SKM-1 treated with dmso at 0.1 percent for 144 hours (cell line): ENCODE measurements at regions not wholly inside any gene's neighbourhood (a gene's known extent, or its start where the extent isn't known, plus 50 kb on each side); places are given as distances from the start of the nearest gene placed in this dataset.
"Not testable (repeated sequence)": the region's sequence is repeated elsewhere in the genome, so short reads cannot be mapped to it uniquely, and the experiment has no call there.

Experiments
- DNase-seq: peaks from one replicate; lab custom pipeline; 2025; ENCODE audit not compliant: unreplicated experiment; lab: John Stamatoyannopoulos, UW

DNA sequence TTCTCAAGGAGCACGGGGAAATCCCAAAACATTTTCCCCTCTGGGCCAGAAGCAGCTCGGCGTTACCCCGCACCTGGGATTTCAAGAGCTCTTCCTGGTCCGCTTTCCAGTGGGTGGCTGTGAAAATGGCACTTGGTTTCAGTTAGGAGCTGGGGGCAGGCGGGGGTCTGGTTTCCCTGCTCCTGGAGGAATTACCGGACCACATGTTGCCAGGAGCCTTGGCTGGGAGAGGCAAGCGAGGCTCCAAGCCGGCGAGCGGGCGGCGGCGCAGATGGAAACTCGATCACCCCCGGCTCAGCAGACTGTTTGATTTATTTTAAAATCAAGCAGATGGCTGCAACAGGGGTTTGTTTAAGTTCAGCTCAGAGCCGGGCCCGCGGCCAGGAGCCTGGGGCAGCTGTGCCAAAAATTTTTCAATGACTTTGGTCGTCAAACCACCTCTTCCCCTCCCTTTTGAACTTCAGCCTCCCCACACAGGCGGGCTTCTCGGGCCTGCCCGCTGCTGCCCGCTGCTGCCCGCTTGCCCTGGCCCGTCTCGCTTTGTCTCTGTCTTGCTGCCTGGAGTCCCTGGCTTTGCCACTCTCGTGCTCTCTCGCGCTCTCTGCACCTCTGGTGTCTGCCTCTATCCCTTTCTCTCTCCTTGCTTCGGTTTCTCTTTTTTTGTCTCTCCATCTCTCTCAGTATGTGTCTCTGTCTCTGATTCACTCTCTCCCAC lies 108.0 kb upstream of the CIBAR2 start:
- DNase-seq: no peak

GRCh38 chr16:85220964-85221731 lies 108.9 kb upstream of the CIBAR2 start:
- no peak for DNase-seq

DNA sequence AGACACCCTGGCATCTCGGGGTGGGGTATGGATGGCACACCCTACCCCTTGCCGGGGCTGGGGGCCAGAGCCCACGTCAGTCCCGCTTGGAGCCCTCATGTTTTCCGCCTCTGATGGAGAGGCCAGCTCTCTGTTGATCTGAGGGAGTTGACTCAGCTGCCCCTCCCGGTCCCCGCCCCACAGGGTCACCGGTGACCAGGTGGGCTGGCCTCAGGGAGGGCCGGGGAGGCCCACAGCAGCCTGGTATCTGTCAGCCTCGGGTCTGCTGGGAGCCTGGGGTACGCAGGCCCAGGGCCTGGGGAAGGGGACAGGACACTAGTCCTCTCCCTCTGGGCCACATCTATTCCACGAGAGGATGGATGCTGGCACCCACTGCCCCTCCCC lies 109.5 kb upstream of the CIBAR2 start:
- DNase-seq: no peak

- no peak for DNase-seq
Observed at GRCh38 chr16:85222155-85222863, 110.0 kb upstream of the CIBAR2 start.

DNA sequence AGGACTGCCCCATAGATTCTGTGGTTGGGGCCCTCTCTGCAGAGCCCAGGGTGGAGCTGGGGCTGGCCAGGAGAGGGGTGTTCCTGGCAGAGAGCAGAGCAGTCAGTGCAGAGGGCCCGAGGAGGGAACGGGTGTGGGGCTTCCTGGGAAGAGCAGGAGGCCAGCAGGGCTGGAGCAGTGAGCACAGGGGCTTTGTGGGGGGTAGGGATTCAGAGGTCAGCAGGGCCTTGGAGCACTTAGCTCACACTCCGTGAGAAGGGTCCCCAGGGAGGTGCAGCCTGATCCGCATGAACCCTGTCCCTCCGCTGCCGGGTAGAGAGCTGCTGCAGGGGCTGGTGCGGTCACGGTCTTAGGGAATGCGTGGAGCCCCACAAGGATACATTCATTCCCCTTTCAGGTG lies 113.0 kb upstream of the CIBAR2 start:
- no peak for DNase-seq

- no peak for DNase-seq
Observed at GRCh38 chr16:85225721-85226120, 113.4 kb upstream of the CIBAR2 start.

DNA sequence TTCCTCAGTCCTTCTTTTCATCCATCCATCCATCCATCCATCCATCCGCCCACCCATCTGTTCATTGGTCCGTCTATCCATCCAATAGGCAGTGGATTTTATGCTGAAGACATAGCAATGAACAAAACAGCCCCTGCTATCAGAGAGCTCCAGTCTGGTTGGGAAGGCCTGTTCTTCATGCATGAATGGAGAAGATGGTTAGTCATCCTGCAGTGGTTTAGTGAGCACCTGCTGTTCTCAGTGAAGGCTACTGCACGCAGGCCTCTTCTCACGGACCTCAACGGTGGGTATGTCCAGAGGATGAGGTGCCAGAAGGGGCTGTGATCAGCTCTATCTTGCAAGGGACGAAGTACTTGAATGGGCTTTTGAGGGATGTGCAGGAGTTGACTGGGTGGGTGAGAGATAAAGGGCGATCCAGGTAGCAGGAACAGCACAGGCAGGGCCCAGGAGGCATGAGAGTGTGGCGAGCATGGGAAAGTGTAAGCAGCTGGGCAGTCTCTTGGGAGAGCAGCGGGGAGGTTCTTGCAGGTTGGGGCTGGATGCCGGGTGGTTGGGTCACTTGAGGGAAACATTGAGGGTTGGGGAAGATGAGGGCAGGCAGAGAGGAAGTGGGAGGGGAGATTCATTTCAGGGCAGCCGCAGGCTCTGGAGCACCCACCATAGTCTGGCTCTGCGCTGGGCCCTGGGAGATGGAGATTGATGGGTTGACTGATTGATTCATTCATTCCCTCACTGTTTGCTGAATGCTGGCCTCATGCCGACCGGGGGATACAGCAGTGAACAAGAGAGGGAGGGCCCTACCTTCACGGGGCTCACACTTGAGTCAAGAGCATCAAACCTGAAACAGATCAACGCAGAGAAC lies 115.0 kb upstream of the CIBAR2 start:
- peak; percentile 11 for DNase-seq

DNA sequence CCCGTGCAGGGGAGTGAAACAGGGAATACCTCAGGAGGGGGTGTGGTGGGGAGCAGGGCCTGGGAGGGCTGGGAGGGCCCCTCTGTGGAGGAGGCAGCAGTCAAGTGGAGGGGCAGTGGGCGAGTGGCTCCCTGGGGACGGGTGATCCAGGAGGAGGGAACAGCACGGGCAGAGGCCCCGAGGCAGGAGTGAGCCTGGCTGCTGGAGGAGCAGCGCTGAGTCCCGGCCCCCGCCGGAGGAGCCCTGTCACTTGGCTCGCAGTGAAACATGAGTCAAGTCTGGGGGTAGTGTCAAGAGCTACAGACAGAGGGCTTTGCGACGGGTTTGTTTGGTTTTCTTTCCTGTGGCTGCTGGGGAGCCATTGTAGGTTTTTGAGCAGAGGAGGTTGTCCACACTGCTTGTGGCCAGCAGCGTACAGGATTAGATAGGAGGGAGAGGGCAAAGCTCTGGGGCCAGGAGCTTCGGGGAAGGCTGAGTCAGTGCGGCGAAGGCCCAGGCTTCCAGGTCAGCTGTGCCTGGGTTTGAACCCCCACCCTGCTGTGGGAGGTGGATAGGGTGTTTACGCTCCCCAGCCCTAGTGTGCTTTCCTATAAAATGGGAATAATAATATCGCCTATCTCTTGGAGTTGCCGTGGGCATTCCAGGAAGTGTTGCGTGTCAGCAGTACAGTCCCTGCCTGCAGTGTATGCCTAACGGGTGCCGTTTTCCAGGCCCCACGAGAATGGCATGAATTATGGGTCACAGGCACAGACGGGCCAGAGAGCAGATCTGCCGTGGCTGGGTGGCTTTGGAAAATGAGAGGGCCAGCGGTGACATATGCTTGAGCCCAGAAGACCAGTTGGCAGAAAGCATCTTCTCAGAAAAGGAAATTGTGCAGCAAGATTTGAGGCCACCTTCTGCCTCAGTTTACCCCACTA lies 115.9 kb upstream of the CIBAR2 start:
- DNase-seq: no peak

DNA sequence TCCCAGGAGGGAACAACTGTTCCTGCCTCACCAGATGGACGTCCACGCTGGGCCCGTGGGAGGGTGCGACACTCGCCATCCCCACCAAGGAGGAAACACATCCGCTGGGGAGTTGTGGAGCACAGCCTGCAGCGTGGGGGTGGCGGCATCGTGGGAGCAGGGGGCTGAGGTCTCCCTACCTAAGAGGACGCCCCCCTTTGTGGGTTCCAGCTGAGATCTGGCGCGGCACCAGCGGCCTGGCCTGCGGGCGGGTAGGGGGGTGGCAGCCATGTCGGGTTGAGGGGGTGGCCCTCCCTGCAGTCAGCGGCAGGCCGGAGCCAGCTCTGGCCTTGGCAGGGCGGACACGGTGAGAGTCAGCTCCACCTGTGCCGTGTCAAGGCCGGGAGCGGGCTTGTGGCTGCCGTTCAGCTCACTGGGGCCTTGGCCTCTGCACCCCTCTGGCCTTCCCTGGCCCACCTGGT lies 116.7 kb upstream of the CIBAR2 start:
- DNase-seq: no peak

- no peak for DNase-seq
Observed at GRCh38 chr16:85229869-85230462, 117.7 kb upstream of the CIBAR2 start.

- not testable (repeated sequence) for DNase-seq
Observed at GRCh38 chr16:85230764-85231383, 118.6 kb upstream of the CIBAR2 start.

- DNase-seq: no peak
Observed at GRCh38 chr16:85231959-85232358, 119.7 kb upstream of the CIBAR2 start.

GRCh38 chr16:85232369-85233142 lies 120.3 kb upstream of the CIBAR2 start:
- no peak for DNase-seq

DNA sequence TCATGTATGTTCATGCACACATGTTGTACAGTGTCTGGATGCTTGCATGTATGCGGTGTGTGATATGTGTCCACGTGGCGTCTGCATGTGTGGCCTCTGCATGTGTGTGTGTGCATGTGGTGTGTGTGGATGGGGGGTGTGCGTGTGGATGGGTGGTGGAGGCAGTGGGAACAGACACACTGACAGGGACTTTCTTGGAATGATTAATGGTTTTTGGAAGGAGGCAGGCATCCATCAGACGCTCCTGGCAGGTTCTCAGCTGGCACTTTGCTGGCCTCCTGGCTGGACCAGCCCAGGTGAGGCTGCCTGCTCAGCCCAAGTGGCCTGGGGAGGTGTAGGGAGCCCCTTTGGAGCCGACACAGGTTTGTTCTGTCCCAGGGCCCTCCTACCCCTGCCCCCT lies 121.2 kb upstream of the CIBAR2 start:
- DNase-seq: no peak

GRCh38 chr16:85234310-85235204 lies 122.3 kb upstream of the CIBAR2 start:
- no peak for DNase-seq

DNA sequence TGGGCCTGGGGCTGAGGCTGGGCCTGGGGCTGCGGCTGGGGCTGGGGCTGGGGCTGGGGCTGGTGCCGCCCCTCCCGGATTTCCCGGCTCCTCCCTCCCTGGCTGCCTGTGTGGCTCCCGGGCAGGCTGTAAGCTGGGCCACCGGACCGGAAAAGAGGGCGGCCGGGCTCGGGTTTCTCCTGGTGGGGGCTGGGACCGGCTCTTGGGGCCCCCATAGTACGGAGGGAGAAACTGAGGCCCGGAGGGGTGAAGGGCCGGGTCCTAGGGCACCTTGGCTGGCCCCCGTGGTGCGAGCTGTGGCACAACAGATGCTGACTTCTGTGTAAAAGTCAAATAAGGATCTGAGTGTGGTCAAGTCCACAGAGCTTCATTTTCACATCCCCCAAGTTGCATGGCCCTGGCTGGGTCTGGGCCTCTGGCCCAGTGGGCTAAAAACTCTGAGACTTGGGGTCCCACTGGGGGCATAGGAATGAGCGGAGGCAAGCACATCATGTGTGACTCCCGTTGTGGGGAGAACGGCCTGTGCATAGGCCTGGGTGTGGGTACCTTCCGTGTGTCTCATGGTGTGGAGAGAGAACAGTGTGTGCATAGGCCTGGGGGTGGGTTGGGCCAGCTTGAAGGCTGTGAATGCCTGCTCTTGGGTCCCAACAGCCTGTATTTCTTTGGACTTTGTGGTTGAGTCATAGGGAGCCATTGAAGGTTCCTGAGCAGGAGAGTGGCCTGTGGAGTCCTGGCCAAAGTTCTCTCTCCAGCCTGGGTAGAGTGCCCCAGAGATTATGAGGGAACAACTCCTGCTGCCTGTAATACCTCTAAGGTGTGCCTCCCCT lies 123.9 kb upstream of the CIBAR2 start:
- no peak for DNase-seq

GRCh38 chr16:85236818-85237150 lies 124.5 kb upstream of the CIBAR2 start:
- no peak for DNase-seq
